H9 (cell line): ENCODE measurements at regions not wholly inside any gene's neighbourhood (a gene's known extent, or its start where the extent isn't known, plus 50 kb on each side); places are given as distances from the start of the nearest gene placed in this dataset.

Source experiments
- DNase-seq: peaks from one replicate; pipeline ENCODE4 v3.0.0-alpha.2; 2017
- H2AFZ ChIP-seq: one replicate; pipeline ENCODE4 v1.6.1; 2013; ENCODE audit warnings: mild to moderate bottlenecking, low read length, control low read depth, moderate library complexity
- H2AK5ac ChIP-seq: 2 replicates; pipeline ENCODE4 v1.6.1; 2013; ENCODE audit warnings: low read length, control low read depth, mixed read lengths; ENCODE audit not compliant: insufficient read length
- H2BK120ac ChIP-seq: one replicate; pipeline ENCODE4 v1.6.1; 2013; ENCODE audit warnings: low read depth, mild to moderate bottlenecking, low read length, control low read depth, inconsistent platforms; ENCODE audit not compliant: poor library complexity, severe bottlenecking
- H2BK12ac ChIP-seq: 2 replicates; pipeline ENCODE4 v1.6.1; 2013; ENCODE audit warnings: low read length, control low read depth, mixed read lengths, low read depth; ENCODE audit not compliant: insufficient read length
- H2BK15ac ChIP-seq: 2 replicates; pipeline ENCODE4 v1.6.1; 2013; ENCODE audit warnings: low read depth, low read length, control low read depth
- H2BK20ac ChIP-seq: one replicate; pipeline ENCODE4 v1.6.1; 2013; ENCODE audit warnings: low read depth, mild to moderate bottlenecking, low read length, control low read depth, inconsistent platforms; ENCODE audit not compliant: poor library complexity, severe bottlenecking
- H2BK5ac ChIP-seq: 2 replicates; pipeline ENCODE4 v1.6.1; 2013; ENCODE audit warnings: low read length, control low read depth, mixed read lengths; ENCODE audit not compliant: insufficient read length
- H3K14ac ChIP-seq: 2 replicates; pipeline ENCODE4 v1.6.1; 2013; ENCODE audit warnings: low read length, control low read depth; ENCODE audit not compliant: insufficient read depth
- H3K18ac ChIP-seq: 2 replicates; pipeline ENCODE4 v1.6.1; 2013; ENCODE audit warnings: low read depth, mild to moderate bottlenecking, mixed read lengths, low read length, control low read depth; ENCODE audit not compliant: insufficient read length
- H3K23ac ChIP-seq: 2 replicates; pipeline ENCODE4 v1.6.1; 2013; ENCODE audit warnings: low read length, control low read depth, mixed read lengths, low read depth; ENCODE audit not compliant: insufficient read length
- H3K23me2 ChIP-seq: 2 replicates; pipeline ENCODE4 v1.6.1; 2013; ENCODE audit warnings: low read depth, mild to moderate bottlenecking, mixed read lengths, low read length, control low read depth; ENCODE audit not compliant: insufficient read length, poor library complexity, severe bottlenecking
- H3K27ac ChIP-seq: 2 replicates; pipeline ENCODE4 v1.5.1; 2013; ENCODE audit warnings: low read length, control low read depth, mixed read lengths, low read depth; ENCODE audit not compliant: insufficient read length
- H3K27me3 ChIP-seq: 2 replicates; pipeline ENCODE4 v1.6.1; 2013; ENCODE audit warnings: low read length, control low read depth, inconsistent platforms; ENCODE audit not compliant: insufficient read depth
- H3K4ac ChIP-seq: 2 replicates; pipeline ENCODE4 v1.6.1; 2013; ENCODE audit warnings: low read depth, mild to moderate bottlenecking, control low read depth, inconsistent platforms, low read length, moderate library complexity
- H3K4me1 ChIP-seq: 2 replicates; pipeline ENCODE4 v1.6.1; 2013; ENCODE audit warnings: low read length, control low read depth, inconsistent platforms; ENCODE audit not compliant: insufficient read depth
- H3K4me2 ChIP-seq: 2 replicates; pipeline ENCODE4 v1.6.1; 2013; ENCODE audit warnings: low read length, control low read depth, mixed read lengths; ENCODE audit not compliant: insufficient read length, insufficient read depth
- H3K56ac ChIP-seq: 2 replicates; pipeline ENCODE4 v1.6.1; 2013; ENCODE audit warnings: low read depth, mild to moderate bottlenecking, mixed read lengths, low read length, control low read depth; ENCODE audit not compliant: insufficient read length
- H3K79me1 ChIP-seq: 2 replicates; pipeline ENCODE4 v1.6.1; 2013; ENCODE audit warnings: low read depth, mild to moderate bottlenecking, moderate library complexity, low read length, control low read depth, inconsistent platforms; ENCODE audit not compliant: insufficient read depth, poor library complexity, severe bottlenecking
- H3K79me2 ChIP-seq: 2 replicates; pipeline ENCODE4 v1.6.1; 2013; ENCODE audit warnings: low read length, control low read depth, inconsistent platforms; ENCODE audit not compliant: insufficient read depth
- H3K9ac ChIP-seq: 2 replicates; pipeline ENCODE4 v1.6.1; 2013; ENCODE audit warnings: low read length, control low read depth, mixed read lengths; ENCODE audit not compliant: insufficient read length; ENCODE audit errors: extremely low read depth
- H3K9me3 ChIP-seq: one replicate; pipeline ENCODE4 v1.6.1; 2013; ENCODE audit warnings: low read depth, low read length, inconsistent platforms; ENCODE audit not compliant: control insufficient read depth
- H3T11ph ChIP-seq: one replicate; pipeline ENCODE4 v1.6.1; 2013; ENCODE audit warnings: mild to moderate bottlenecking, low read length, control low read depth, inconsistent platforms
- H4K20me1 ChIP-seq: one replicate; pipeline ENCODE4 v1.6.1; 2013; ENCODE audit not compliant: control insufficient read depth, insufficient read length, insufficient read depth
- H4K5ac ChIP-seq: 2 replicates; pipeline ENCODE4 v1.6.1; 2013; ENCODE audit warnings: low read depth, mild to moderate bottlenecking, mixed read lengths, low read length, control low read depth; ENCODE audit not compliant: insufficient read length
- H4K8ac ChIP-seq: replicated peaks from 2 replicates; pipeline ENCODE4 v1.6.1; 2013; ENCODE audit warnings: low read length, control low read depth, mixed read lengths, low read depth; ENCODE audit not compliant: insufficient read length
- H4K91ac ChIP-seq: 2 replicates; pipeline ENCODE4 v1.6.1; 2013; ENCODE audit warnings: low read depth, mild to moderate bottlenecking, moderate library complexity, mixed read lengths, low read length, control low read depth; ENCODE audit not compliant: insufficient read length
- H3K27ac Mint-ChIP-seq, 3 experiments: 2 replicates in 2 of 3; 3 replicates in 1 of 3; pipeline ENCODE4 v1.8.0; 2020 to 2021; ENCODE audit warnings: mixed read lengths in 3 of 3, mild to moderate bottlenecking in 1 of 3, moderate library complexity in 1 of 3
- H3K27me3 Mint-ChIP-seq: 2 replicates; pipeline ENCODE4 v1.8.0; 2021; ENCODE audit warnings: low read depth, mild to moderate bottlenecking, moderate library complexity, mixed read lengths
- H3K36me3 Mint-ChIP-seq, 3 experiments: 2 replicates in 2 of 3; 3 replicates in 1 of 3; pipeline ENCODE4 v1.8.0; 2020 to 2021; ENCODE audit warnings: low read depth in 3 of 3, mixed read lengths in 3 of 3; ENCODE audit not compliant: insufficient read depth in 1 of 3
- H3K4me1 Mint-ChIP-seq, 2 experiments: 2 replicates each; pipeline ENCODE4 v1.8.0; 2020; ENCODE audit warnings: mixed read lengths in 2 of 2
- H3K4me3 Mint-ChIP-seq, 2 experiments: 2 replicates in 1 of 2; 3 replicates in 1 of 2; pipeline ENCODE4 v1.8.0; 2020 to 2021; ENCODE audit warnings: mild to moderate bottlenecking in 2 of 2, mixed read lengths in 2 of 2, moderate library complexity in 1 of 2
- H3K9me3 Mint-ChIP-seq, 2 experiments: 2 replicates in 1 of 2; 3 replicates in 1 of 2; pipeline ENCODE4 v1.8.0; 2020; ENCODE audit warnings: mild to moderate bottlenecking in 2 of 2, mixed read lengths in 2 of 2, moderate library complexity in 1 of 2
- WGBS: extraction: QIAGEN DNeasy Blood & Tissue Kit; methylation state at CpG from one replicate; pipeline ENCODE4 v1.1.7; 2013; ENCODE audit warnings: missing lambda C conversion rate, low lambda C conversion rate, mixed read lengths; ENCODE audit not compliant: insufficient read length; ENCODE audit errors: extremely low coverage; 5-methylcytosine and 5-hydroxymethylcytosine counted together
- TF ChIP-seq, protein P1 (sequence below): fragments of 200-600 bp; sonication (generic); conservative IDR thresholded peaks from 3 replicates; pipeline ENCODE4 v1.8.0; 2021; ENCODE audit warnings: antibody characterized with exemption, mild to moderate bottlenecking

DNA sequence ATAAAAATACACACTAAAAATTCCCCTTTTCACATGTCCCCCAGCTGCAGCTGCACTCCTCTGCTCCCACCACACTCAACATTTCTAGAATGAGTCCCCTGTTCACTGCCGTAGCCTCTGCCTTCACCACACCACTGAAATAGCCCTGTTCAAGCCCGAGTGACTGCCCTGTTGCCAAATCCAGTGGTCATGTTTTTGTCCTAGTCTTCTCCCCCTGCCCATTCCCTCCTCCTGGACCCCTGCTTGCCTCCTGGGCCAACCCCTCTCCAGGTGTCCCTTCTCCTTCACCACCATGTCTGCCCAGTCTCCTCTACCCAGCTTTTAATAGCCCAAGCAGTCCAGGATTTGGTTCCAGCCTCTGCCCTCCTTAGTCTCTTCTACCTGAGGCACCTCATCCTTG, 97.1 kb upstream of the LGALSL start:
- H3K9me3 ChIP-seq: no peaks in the 10 kb centered on the region
- no peaks in the 10 kb centered on the region for H4K20me1 ChIP-seq
- no peak for DNase-seq
- TF ChIP-seq, protein P1, sequence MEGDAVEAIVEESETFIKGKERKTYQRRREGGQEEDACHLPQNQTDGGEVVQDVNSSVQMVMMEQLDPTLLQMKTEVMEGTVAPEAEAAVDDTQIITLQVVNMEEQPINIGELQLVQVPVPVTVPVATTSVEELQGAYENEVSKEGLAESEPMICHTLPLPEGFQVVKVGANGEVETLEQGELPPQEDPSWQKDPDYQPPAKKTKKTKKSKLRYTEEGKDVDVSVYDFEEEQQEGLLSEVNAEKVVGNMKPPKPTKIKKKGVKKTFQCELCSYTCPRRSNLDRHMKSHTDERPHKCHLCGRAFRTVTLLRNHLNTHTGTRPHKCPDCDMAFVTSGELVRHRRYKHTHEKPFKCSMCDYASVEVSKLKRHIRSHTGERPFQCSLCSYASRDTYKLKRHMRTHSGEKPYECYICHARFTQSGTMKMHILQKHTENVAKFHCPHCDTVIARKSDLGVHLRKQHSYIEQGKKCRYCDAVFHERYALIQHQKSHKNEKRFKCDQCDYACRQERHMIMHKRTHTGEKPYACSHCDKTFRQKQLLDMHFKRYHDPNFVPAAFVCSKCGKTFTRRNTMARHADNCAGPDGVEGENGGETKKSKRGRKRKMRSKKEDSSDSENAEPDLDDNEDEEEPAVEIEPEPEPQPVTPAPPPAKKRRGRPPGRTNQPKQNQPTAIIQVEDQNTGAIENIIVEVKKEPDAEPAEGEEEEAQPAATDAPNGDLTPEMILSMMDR: no peak
- peaks cover 10% of the 10 kb centered on the region; the same call in 1 of the 2 replicates for H3K4me1 ChIP-seq
- Mint-ChIP-seq H3K9me3 (no peaks in the 10 kb centered on the region), H3K4me3 (no peak overlapping the region), H3K27ac (no peak overlapping the region), H3K36me3 (no peaks in the 10 kb centered on the region), H3K27me3 (peaks cover 21% of the 10 kb centered on the region), H3K4me1 (peaks cover 10 to 17% of the 10 kb centered on the region in 2 experiments)
- no peak overlapping the region for H3K27ac ChIP-seq
- no peak overlapping the region for H3K4me2 ChIP-seq
- no peaks in the 10 kb centered on the region for H3K79me2 ChIP-seq
- no peak overlapping the region for H2BK12ac ChIP-seq
- H4K5ac ChIP-seq: no peak overlapping the region
- H3K23ac ChIP-seq: no peak overlapping the region
- no peaks in the 10 kb centered on the region; the same call in 1 of the 2 replicates for H3K27me3 ChIP-seq
- H2BK5ac ChIP-seq: no peak overlapping the region
- H4K91ac ChIP-seq: no peak overlapping the region
- H3K18ac ChIP-seq: no peak overlapping the region
- H2BK20ac ChIP-seq: no peak overlapping the region
- no peaks in the 10 kb centered on the region for H3K23me2 ChIP-seq
- no peak overlapping the region for H4K8ac ChIP-seq
- H3K4ac ChIP-seq: no peak overlapping the region
- no peak overlapping the region for H3K9ac ChIP-seq
- no peak overlapping the region for H3T11ph ChIP-seq
- no peak overlapping the region for H2AK5ac ChIP-seq
- no peak overlapping the region; the same call in 1 of the 2 replicates for H3K14ac ChIP-seq
- no peak overlapping the region for H3K56ac ChIP-seq
- H2BK120ac ChIP-seq: no peak overlapping the region
- H3K79me1 ChIP-seq: no peaks in the 10 kb centered on the region
- no peak overlapping the region for H2BK15ac ChIP-seq
- WGBS: no CpG with 5 or more reads among the region's 2 CpGs
- H2AFZ ChIP-seq: no peak overlapping the region
